HCT116 (cell line): ENCODE measurements at regions not wholly inside any gene's neighbourhood (a gene's known extent, or its start where the extent isn't known, plus 50 kb on each side); places are given as distances from the start of the nearest gene placed in this dataset.

ENCODE experiments used
- CTCF ChIP-seq, 3 experiments: fragments of 200-600 bp in 1 of 3; sonication (generic) in 1 of 3; IDR thresholded peaks in 2 of 3; conservative IDR thresholded peaks in 1 of 3; 2 replicates each; pipeline ENCODE4 v1.5.1; 2012 to 2017; ENCODE audit warnings: low read depth in 2 of 3, low read length in 2 of 3, antibody characterized with exemption in 1 of 3, borderline replicate concordance in 1 of 3, control low read depth in 1 of 3, mild to moderate bottlenecking in 1 of 3, mixed read lengths in 1 of 3, mixed run types in 1 of 3, moderate library complexity in 1 of 3; ENCODE audit not compliant: insufficient read depth in 1 of 3
- EGR1 ChIP-seq: IDR thresholded peaks from 2 replicates; pipeline ENCODE4 v1.6.1; 2012; ENCODE audit warnings: low read depth
- EZH2 ChIP-seq: fragments of 200-600 bp; sonication (generic); IDR thresholded peaks from 2 replicates; pipeline ENCODE4 v1.6.1; 2017; ENCODE audit warnings: antibody characterized with exemption, mixed run types
- EZH2phosphoT487 ChIP-seq: fragments of 200-600 bp; IDR thresholded peaks from 2 replicates; pipeline ENCODE4 v1.6.1; 2018; ENCODE audit warnings: antibody characterized with exemption, borderline replicate concordance
- FOSL1 ChIP-seq: IDR thresholded peaks from 2 replicates; pipeline ENCODE4 v1.6.1; 2012; ENCODE audit warnings: low read depth
- JUND ChIP-seq: IDR thresholded peaks from 2 replicates; pipeline ENCODE4 v1.6.1; 2012
- MAX ChIP-seq: IDR thresholded peaks from 2 replicates; pipeline ENCODE4 v1.6.1; 2012
- POLR2A ChIP-seq: IDR thresholded peaks from 2 replicates; pipeline ENCODE4 v1.7.0; 2011; ENCODE audit warnings: borderline replicate concordance; ENCODE audit not compliant: insufficient read depth, insufficient read length; ENCODE audit errors: extremely low read depth
- POLR2AphosphoS5 ChIP-seq: IDR thresholded peaks from 2 replicates; pipeline ENCODE4 v1.6.1; 2011; ENCODE audit warnings: mild to moderate bottlenecking, low read depth, low read length, moderate library complexity
- RAD21 ChIP-seq: IDR thresholded peaks from 2 replicates; pipeline ENCODE4 v1.6.1; 2012; ENCODE audit warnings: low read depth, mild to moderate bottlenecking
- SIN3A ChIP-seq: IDR thresholded peaks from 2 replicates; pipeline ENCODE4 v1.6.1; 2012; ENCODE audit warnings: low read depth
- SP1 ChIP-seq: IDR thresholded peaks from 2 replicates; pipeline ENCODE4 v1.6.1; 2012; ENCODE audit warnings: low read depth

DNA sequence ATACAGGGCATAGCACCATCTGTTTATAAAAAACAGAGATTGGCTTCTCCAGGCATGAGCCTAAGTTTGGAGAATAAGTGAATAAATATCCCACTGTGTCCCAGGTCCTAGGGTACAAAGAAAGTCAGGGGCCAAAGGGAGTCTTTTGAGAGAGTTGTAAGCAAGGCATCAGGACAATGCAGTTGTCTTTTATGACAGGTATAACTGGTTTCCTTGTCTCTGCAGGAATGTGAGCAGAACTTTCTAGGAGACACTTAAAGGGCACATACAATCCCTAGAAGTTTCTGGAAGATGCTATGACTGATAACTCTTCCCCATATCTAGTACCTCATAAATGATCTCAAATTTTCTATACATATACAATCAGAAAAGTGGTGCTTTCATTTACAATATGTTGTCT, 245.6 kb upstream of the RGMB start:
- TF ChIP-seq CTCF (IDR thresholded peaks at IDR 0.05 in 2 of 3, conservative IDR thresholded peaks at IDR 0.05 in 1 of 3; ENCODE audit: borderline replicate concordance in 1 of 3, insufficient read depth in 1 of 3, low read depth in 2 of 3, low read length in 2 of 3): no peak
- no peak for TF ChIP-seq EZH2
- TF ChIP-seq EGR1: no peak
- TF ChIP-seq POLR2A: no peak
- no peak for TF ChIP-seq EZH2phosphoT487
- no peak for TF ChIP-seq SIN3A
- TF ChIP-seq MAX: no peak
- no peak for TF ChIP-seq POLR2AphosphoS5
- no peak for TF ChIP-seq FOSL1
- TF ChIP-seq SP1: no peak
- no peak for TF ChIP-seq JUND
- no peak for TF ChIP-seq RAD21
